HG02943 (cell line): ENCODE measurements at regions not wholly inside any gene's neighbourhood (a gene's known extent, or its start where the extent isn't known, plus 50 kb on each side); places are given as distances from the start of the nearest gene placed in this dataset.

ENCODE experiments used
- ATAC-seq: cut with Tn5 transposase; IDR thresholded peaks from one replicate; pipeline ENCODE4 v1.9.1; 2021; ENCODE audit warnings: mild to moderate bottlenecking, low read depth, moderate library complexity; ENCODE audit not compliant: unreplicated experiment

DNA sequence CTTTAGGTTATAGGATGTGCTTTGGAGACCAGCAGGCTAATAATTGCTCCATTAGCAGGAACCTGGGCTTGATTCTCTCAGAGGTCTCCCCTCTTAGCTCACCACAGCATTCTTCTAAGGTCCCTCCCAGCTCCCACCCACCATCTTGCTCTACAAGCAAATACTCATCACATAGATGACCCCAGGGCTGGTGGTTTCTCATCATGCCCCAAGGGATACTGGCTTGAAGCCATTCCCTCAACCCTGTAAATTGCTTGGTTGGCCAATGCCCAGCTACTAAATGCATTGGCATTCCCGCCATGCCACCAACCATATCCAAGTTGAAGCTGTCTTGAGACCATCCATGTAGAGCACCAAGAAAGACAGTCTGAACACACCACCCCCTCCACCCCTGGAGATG is 130.2 kb upstream of the NCAM1 start:
- no peak for ATAC-seq

DNA sequence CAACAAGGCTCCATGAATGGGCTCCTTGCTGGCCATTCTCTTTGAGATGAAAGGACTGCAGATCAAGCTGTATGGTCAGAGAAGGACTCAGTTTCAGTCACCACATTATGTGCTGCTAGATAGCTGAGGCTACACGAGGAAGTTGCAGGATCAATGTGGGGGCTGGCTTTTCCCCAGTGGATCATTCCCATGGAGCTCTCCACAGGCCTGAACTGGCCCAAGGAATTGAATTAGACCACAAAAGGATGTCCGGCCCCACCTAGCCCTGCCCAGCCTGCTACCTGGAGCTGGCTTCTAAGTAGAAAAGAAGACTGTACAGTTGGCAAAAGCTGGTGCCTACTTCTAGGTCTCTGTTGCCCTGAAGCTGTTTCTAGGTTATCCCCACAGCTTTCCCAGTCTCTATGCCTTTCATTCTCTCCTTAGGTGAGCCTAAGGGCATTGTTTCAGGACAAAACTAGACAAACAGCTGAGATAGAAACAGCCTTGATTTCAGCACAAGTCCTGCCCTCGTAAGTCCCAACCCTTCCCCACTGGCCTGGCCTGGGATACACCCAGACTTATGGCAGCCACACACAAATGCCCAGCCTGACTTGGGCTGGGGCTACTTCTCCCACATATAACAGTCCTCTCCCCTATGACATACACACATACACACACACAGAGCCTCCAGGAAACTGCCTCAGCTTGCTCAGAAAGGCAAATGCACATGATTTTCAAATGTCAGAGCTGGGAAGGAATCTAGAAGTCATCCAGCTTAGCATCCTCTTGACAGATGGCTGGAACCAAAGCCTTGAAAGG is 129.1 kb upstream of the NCAM1 start:
- ATAC-seq, result no peak

- no peak for ATAC-seq
These were observed 126.9 kb upstream of the NCAM1 start for GRCh38 chr11:112834277-112834755.

GRCh38 chr11:112835591-112836255 is 125.5 kb upstream of the NCAM1 start:
- no peak for ATAC-seq

DNA sequence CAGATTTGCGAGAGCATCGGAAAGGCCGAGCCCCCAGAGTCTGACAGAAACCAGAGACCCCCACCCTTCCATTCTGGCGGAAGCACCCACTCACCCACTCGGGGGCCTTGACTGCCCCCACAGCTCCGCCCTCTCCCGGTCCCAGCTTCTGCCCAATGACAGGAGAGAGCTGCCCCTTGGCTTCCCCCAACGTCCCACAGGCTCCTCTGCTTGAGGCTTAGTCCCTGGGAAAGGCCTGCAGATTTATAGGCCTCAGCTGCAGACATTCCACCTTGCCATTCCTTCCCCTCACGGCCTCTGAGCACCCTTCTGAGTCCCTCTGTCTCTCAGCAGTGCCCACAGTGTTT is 125.0 kb upstream of the NCAM1 start:
- ATAC-seq, result no peak

DNA sequence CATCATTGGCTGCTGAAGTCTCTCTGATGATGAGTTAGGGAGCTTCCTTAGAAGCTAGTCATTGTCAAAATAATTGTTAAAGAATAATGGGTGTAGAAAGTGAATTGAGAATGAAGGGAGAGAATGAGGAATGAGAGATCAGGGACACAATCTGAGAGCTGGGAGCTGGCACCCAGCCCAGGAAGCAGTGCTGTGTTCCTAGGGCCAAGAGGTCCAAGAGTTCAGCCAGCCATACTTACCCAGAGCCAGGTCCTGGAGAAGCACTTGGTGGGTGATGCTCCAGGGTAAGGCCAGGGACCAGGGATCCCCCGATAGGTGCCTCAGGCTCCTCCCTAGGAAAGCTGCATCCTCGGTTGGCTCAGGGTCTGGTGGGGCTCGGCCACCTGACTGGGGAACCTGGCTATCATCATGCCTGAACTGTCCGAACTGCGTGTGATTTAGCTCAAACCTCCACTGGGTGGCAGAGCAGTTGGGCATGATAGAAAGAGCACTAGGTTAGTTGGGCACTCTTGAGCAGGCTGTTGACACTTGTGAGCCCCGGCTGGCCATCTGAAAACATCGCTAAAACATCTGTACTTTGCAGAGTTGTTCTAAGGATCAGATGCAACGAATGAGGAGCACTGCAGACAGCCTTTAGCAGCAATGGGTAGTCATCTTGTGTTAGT is 123.9 kb upstream of the NCAM1 start:
- no peak for ATAC-seq

DNA sequence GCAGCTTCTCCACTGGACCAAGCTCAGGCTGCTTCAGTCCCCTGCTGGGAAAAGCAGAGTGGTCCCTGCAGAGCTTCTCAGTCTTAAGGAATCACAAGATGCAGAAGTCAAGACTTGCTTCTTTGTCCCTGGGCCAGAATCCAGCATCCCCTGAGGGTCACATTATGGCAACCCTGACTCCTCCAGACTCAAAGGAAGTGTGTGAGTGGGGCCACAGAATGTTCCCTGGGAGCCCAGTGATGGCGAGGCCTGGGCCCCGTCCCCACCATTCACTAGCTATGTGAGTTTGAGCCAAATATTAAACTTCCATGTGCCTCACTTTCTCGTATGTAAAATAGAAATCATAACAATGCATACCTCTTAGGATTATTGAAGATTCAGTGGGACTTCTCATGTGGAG is 122.2 kb upstream of the NCAM1 start:
- ATAC-seq, result no peak

- no peak for ATAC-seq
These were observed 119.5 kb upstream of the NCAM1 start for GRCh38 chr11:112841729-112842128.

DNA sequence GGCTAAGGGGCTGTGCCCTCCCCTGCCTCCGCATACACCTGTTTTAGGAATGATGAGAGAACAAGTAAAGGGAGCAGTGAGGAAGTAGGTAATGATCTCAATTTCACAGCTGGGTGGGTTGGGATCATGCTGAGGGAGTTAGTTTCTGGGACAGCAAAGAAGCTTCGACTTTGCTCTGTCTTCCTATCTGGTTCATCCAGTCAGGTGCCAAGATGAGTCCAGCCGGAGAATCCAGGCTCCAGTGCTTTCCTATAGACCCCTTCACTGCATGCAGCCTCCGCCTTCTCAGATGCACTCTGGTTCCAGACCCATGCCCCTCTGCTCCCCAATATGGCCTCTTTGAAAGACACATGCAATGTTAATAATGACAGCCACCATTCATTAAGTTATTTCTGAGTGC is 119.1 kb upstream of the NCAM1 start:
- ATAC-seq, result no peak

DNA sequence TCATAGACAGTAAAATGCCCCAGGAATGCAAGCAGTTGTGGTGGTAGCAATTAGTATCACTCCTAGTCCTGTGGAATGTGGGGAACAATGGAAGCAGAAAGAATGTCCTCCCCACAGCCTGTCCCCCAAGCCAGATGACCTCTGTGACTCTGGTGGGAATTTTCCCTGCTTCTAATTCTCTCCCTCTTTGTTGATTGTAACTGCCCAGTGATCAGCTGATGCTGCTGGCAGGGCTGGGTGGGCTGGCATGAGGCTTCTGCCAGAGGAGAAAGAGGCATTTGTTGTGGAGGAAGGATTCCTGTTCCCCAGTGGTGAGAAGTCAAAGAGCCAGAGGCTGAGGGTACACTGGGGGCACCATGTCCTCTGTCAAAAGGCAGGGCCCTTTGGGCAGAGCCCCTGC is 116.7 kb upstream of the NCAM1 start:
- no peak for ATAC-seq

GRCh38 chr11:112847568-112847967 is 113.7 kb upstream of the NCAM1 start:
- ATAC-seq, result no peak

GRCh38 chr11:112852143-112852866 is 108.9 kb upstream of the NCAM1 start:
- no peak for ATAC-seq

DNA sequence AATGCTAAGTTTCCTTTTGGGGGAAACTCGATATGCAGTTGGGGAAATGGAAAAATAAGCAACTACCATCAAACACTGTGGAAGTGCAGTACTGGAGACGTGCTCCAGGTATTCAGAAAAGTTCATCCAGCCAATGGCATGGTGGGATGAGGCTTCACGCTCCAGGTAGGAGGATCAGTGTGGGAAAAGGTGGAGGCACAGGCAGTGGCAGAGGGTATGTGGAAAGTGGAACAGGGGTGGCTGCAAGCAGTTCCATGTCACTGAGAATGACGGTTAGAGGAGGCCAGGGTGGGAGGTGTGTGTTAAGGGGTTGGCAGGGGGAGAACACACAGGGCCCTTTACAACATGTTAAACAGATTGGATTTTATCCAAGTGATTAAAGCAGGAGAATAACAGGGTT is 105.1 kb upstream of the NCAM1 start:
- no peak for ATAC-seq

GRCh38 chr11:112856591-112856990 is 104.6 kb upstream of the NCAM1 start:
- ATAC-seq, result no peak

DNA sequence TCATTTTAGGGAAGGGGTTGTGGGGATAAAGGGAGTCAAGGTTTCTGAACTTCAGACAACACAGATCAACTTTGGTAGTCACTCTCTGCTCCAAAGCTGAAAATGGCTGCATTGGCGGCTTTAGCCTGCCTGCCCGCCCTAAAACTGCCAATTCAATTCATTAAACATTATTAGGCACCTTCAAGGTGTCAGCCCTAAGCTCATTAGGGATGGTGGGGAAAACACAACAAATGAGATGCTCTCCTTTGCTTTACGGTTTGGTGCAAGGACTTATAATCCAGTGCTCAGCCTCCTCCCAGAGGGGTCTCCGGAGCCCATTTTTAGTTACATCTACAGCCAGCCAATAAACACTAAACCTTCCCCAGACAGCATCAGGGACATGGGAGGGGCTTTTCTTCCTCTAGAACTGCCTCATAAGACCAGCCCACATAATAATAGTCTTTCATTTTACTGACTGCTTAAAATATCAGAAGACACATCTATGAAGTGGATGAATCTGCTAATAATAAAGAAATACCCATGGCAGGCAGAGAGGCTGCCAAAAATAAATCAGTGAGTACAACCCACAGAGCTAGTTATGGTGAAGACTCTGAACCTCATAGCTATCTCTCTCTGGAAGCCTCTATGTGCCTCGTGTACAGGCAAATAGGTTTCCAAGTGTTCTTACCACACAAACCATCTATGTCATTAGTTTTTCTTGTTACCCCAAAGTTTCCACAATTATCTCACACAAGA is 102.8 kb upstream of the NCAM1 start:
- no peak for ATAC-seq

DNA sequence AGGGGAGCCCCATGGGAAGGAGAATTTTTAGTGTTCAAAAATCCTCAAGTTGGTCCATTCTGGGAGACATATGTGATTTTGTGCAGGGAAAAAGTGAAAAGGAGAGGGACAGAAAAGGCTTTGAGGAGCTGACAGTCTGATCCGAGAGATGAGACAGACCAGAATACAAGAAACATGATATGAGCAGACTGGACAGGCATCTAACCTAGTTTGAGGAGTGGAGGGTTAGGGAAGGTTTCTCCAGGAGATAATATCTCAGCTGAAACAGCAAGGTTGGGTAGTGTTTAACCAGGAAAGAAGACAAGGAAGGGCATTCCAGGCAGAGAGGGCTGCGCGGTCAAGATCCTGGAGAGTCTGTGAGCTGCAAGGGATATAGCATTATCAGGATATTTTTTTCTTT is 101.4 kb upstream of the NCAM1 start:
- ATAC-seq, result no peak

GRCh38 chr11:112861356-112861755 is 99.9 kb upstream of the NCAM1 start:
- ATAC-seq, result no peak

DNA sequence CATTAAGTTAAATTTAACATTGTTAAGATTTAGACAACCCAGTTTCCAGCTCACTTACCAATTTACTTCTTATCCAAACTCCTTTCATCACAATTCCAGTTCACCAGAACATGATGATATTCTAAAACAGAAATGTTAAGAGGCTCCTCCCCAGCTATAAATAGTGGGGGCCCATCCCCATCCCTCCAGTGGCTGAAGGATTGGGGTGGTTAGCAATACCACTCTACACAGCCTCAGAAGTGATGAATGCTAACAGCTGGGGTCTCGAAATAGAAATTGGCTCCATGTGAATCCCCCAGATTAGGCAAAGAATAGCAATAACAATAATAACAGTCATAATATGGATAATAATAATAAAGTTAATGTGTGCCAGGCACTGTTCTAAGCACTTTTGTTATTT is 97.9 kb upstream of the NCAM1 start:
- ATAC-seq, result no peak

- ATAC-seq, result no peak
These were observed 96.5 kb upstream of the NCAM1 start for GRCh38 chr11:112864672-112865071.

GRCh38 chr11:112871909-112872500 is 89.2 kb upstream of the NCAM1 start:
- no peak for ATAC-seq
